GM19455 (cell line): ENCODE measurements at regions not wholly inside any gene's neighbourhood (a gene's known extent, or its start where the extent isn't known, plus 50 kb on each side); places are given as distances from the start of the nearest gene placed in this dataset.
A peak's percentile ranks its signal among the peaks of the same experiment; 100 is the strongest.
"Not testable (repeated sequence)": the region's sequence is repeated elsewhere in the genome, so short reads cannot be mapped to it uniquely, and the experiment has no call there.

Experiments
- ATAC-seq: cut with Tn5 transposase; IDR thresholded peaks from one replicate; pipeline ENCODE4 v1.9.1; 2021; ENCODE audit not compliant: unreplicated experiment

- no peak for ATAC-seq
These were observed 108.1 kb downstream of the ZFAND4 start for GRCh38 chr10:45564303-45564959.

- no peak for ATAC-seq
These were observed 110.6 kb downstream of the ZFAND4 start for GRCh38 chr10:45561952-45562351.

GRCh38 chr10:45560262-45560661, 112.3 kb downstream of the ZFAND4 start:
- no peak for ATAC-seq

- ATAC-seq = no peak
These were observed 114.1 kb downstream of the ZFAND4 start for GRCh38 chr10:45558425-45558824.

- no peak for ATAC-seq
These were observed 115.2 kb downstream of the ZFAND4 start for GRCh38 chr10:45557275-45557905.

GRCh38 chr10:45555795-45556194, 116.8 kb downstream of the ZFAND4 start:
- no peak for ATAC-seq

- not testable (repeated sequence) for ATAC-seq
These were observed 117.2 kb downstream of the ZFAND4 start for GRCh38 chr10:45555332-45555731.

- no peak for ATAC-seq
These were observed 119.0 kb downstream of the ZFAND4 start for GRCh38 chr10:45553613-45554012.

GRCh38 chr10:45553155-45553554, 119.4 kb downstream of the ZFAND4 start:
- ATAC-seq = peak; percentile 58

- no peak for ATAC-seq
These were observed 120.1 kb downstream of the ZFAND4 start for GRCh38 chr10:45552476-45552875.

GRCh38 chr10:45550903-45551786, 121.4 kb downstream of the ZFAND4 start:
- ATAC-seq = no peak

GRCh38 chr10:45548068-45548467, 124.5 kb downstream of the ZFAND4 start:
- ATAC-seq = no peak

GRCh38 chr10:45547207-45547606, 125.4 kb downstream of the ZFAND4 start:
- no peak for ATAC-seq

GRCh38 chr10:45545150-45545549, 127.4 kb downstream of the ZFAND4 start:
- ATAC-seq = no peak

- ATAC-seq = no peak
These were observed 128.4 kb downstream of the ZFAND4 start for GRCh38 chr10:45544191-45544590.

GRCh38 chr10:45541032-45541431, 131.5 kb downstream of the ZFAND4 start:
- not testable (repeated sequence) for ATAC-seq

- ATAC-seq = not testable (repeated sequence)
These were observed 132.0 kb downstream of the ZFAND4 start for GRCh38 chr10:45540589-45540988.

GRCh38 chr10:45539569-45539968, 133.0 kb downstream of the ZFAND4 start:
- not testable (repeated sequence) for ATAC-seq

- ATAC-seq = no peak
These were observed 138.0 kb downstream of the ZFAND4 start for GRCh38 chr10:45534572-45534971.

- ATAC-seq = no peak
These were observed 140.1 kb downstream of the ZFAND4 start for GRCh38 chr10:45532480-45532879.

- ATAC-seq = no peak
These were observed 146.2 kb downstream of the ZFAND4 start for GRCh38 chr10:45526309-45526905.
